HepG2 (cell line): ENCODE measurements at regions not wholly inside any gene's neighbourhood (a gene's known extent, or its start where the extent isn't known, plus 50 kb on each side); places are given as distances from the start of the nearest gene placed in this dataset.
"Not testable (repeated sequence)": the region's sequence is repeated elsewhere in the genome, so short reads cannot be mapped to it uniquely, and the experiment has no call there.

Source experiments
- ATAC-seq: fragments of 200-7000 bp; cut with Tn5 transposase; 3 replicates; pipeline ENCODE4 v1.9.1; 2020; ENCODE audit warnings: mild to moderate bottlenecking, moderate library complexity
- BruUV-seq: library from RNA; stranded (reverse); fragments of 400-500 nt; replicated peaks from 2 replicates; lab custom pipeline; 2021; lab: Mats Ljungman, UMichigan
- CTCF ChIA-PET: fragments of 300-600 bp; formaldehyde crosslinking; extraction: SDS; loops from one replicate; lab custom pipeline; 2021; ENCODE audit warnings: low total read pairs, inconsistent platforms, low intra/inter-chr PET ratio; lab: Yijun Ruan, JAX
- POLR2A ChIA-PET: fragments of 350-600 bp; sonication (Branson Sonifier 250); formaldehyde crosslinking; loops from one replicate; lab custom pipeline; 2020; ENCODE audit warnings: antibody characterized with exemption, inconsistent platforms; lab: Yijun Ruan, JAX
- DNase-seq: peaks from one replicate; pipeline ENCODE4 v3.0.0-alpha.2; 2015; ENCODE audit warnings: low spot score
- FAIRE-seq: peaks from 3 replicates; lab custom pipeline; 2011; peaks lifted over from hg19 to GRCh38; lab: Jason Lieb, UNC
- H2AFZ ChIP-seq: one replicate; pipeline ENCODE4 v1.6.1; 2011; ENCODE audit warnings: low read length, inconsistent platforms
- H3K27ac ChIP-seq: fragments of 300-600 bp; 3 replicates; pipeline ENCODE4 v1.8.0; 2011; ENCODE audit warnings: mixed run types, mild to moderate bottlenecking, mixed read lengths, low read length, inconsistent platforms; ENCODE audit not compliant: insufficient read depth; ENCODE audit errors: extremely low read length
- H3K27me3 ChIP-seq, 2 experiments: fragments of 200-600 bp in 1 of 2; 2 replicates in 1 of 2; 3 replicates in 1 of 2; pipeline versions ENCODE4 v1.6.0 to v1.8.0; 2011; ENCODE audit warnings: low read length in 2 of 2, mild to moderate bottlenecking in 2 of 2, moderate library complexity in 2 of 2, inconsistent platforms in 1 of 2; ENCODE audit not compliant: insufficient read depth in 2 of 2, control insufficient read depth in 1 of 2
- H3K36me3 ChIP-seq, 2 experiments: fragments of 200-600 bp in 1 of 2; replicated peaks in 1 of 2; 2 replicates in 1 of 2; 3 replicates in 1 of 2; pipeline versions ENCODE4 v1.5.1 to v1.8.0; 2011; ENCODE audit warnings: low read length in 2 of 2, inconsistent platforms in 1 of 2; ENCODE audit not compliant: insufficient read depth in 2 of 2, control insufficient read depth in 1 of 2
- H3K4me1 ChIP-seq: 2 replicates; pipeline ENCODE4 v1.5.1; 2012; ENCODE audit warnings: low read length, inconsistent platforms; ENCODE audit not compliant: insufficient read depth
- H3K4me2 ChIP-seq: 2 replicates; pipeline ENCODE4 v1.6.0; 2011; ENCODE audit warnings: low read depth, low read length, inconsistent platforms
- H3K4me3 ChIP-seq, 3 experiments: fragments of 200-600 bp in 1 of 3; sonication (generic), shearing (Covaris generic) in 1 of 3; replicated peaks in 1 of 3; 2 replicates each; pipeline ENCODE4 v1.5.1; 2011 to 2016; ENCODE audit warnings: low read length in 3 of 3, inconsistent platforms in 2 of 3, low read depth in 2 of 3, mild to moderate bottlenecking in 2 of 3, control low read depth in 1 of 3, mixed read lengths in 1 of 3; ENCODE audit not compliant: insufficient read depth in 1 of 3
- H3K79me2 ChIP-seq: one replicate; pipeline ENCODE4 v1.6.1; 2011; ENCODE audit warnings: low read length, inconsistent platforms; ENCODE audit not compliant: insufficient read depth
- H3K9ac ChIP-seq: 2 replicates; pipeline ENCODE4 v1.6.0; 2011; ENCODE audit warnings: mild to moderate bottlenecking, low read depth, low read length, inconsistent platforms; ENCODE audit not compliant: insufficient read depth
- H3K9me3 ChIP-seq: 2 replicates; pipeline ENCODE4 v1.5.1; 2012; ENCODE audit warnings: mild to moderate bottlenecking, low read length
- H4K20me1 ChIP-seq: 2 replicates; pipeline ENCODE4 v1.6.0; 2011; ENCODE audit warnings: inconsistent platforms, mild to moderate bottlenecking, low read length, moderate library complexity; ENCODE audit not compliant: insufficient read depth
- ADNP ChIP-seq: sonication (generic); formaldehyde crosslinking; IDR thresholded peaks from 2 replicates; pipeline ENCODE4 v1.4.0; 2020; ENCODE audit warnings: missing genetic modification reagents
- ATF2 ChIP-seq: sonication (generic); formaldehyde crosslinking; IDR thresholded peaks from 2 replicates; pipeline ENCODE4 v1.4.0; 2020; ENCODE audit warnings: missing genetic modification reagents
- BRCA1 ChIP-seq: sonication (generic); formaldehyde crosslinking; IDR thresholded peaks from 2 replicates; pipeline ENCODE4 v1.4.0; 2020; ENCODE audit warnings: missing genetic modification reagents
- CBX1 ChIP-seq: IDR thresholded peaks from one replicate; pipeline ENCODE4 v1.6.1; 2016; ENCODE audit warnings: antibody characterized with exemption, low read depth
- MIER2 ChIP-seq: IDR thresholded peaks from 2 replicates; pipeline ENCODE4 v1.6.1; 2016; ENCODE audit warnings: missing biosample characterization, missing genetic modification reagents
- PCBP2 ChIP-seq: fragments of 200-400 bp; formaldehyde crosslinking; optimal IDR thresholded peaks from 2 replicates; pipeline ENCODE3; 2018; ENCODE audit warnings: low read length, low read depth; ENCODE audit not compliant: poor library complexity, severe bottlenecking
- SALL1 ChIP-seq: sonication (generic); formaldehyde crosslinking; IDR thresholded peaks from 2 replicates; pipeline ENCODE4 v1.8.0; 2022; ENCODE audit warnings: mild to moderate bottlenecking, missing genetic modification reagents
- SETDB1 ChIP-seq: sonication (generic); formaldehyde crosslinking; IDR thresholded peaks from 2 replicates; pipeline ENCODE4 v1.5.1; 2020; ENCODE audit warnings: missing genetic modification reagents, mild to moderate bottlenecking, borderline replicate concordance
- ZMYM4 ChIP-seq: sonication (generic); formaldehyde crosslinking; IDR thresholded peaks from 2 replicates; pipeline ENCODE4 v1.8.1; 2023; ENCODE audit warnings: mild to moderate bottlenecking, missing genetic modification reagents
- ZNF574 ChIP-seq: sonication (generic); formaldehyde crosslinking; IDR thresholded peaks from 2 replicates; pipeline ENCODE4 v1.4.0; 2020; ENCODE audit warnings: missing genetic modification reagents
- WGBS: methylation state at CpG from one replicate; pipeline ENCODE4 v1.1.6; 2017; ENCODE audit warnings: low lambda C conversion rate; 5-methylcytosine and 5-hydroxymethylcytosine counted together
- in situ Hi-C: cut with HindIII; loops from 2 replicates; pipeline ENCODE4 v1.10.0; 2017; ENCODE audit warnings: low pct_unique_long_range_greater_than_20kb; ENCODE audit not compliant: extremely low pct_ligation_motif_present
- intact Hi-C: fragments of 100-400 bp; cut with micrococcal nuclease; formaldehyde crosslinking; loops from one replicate; pipeline ENCODE4 v1.10.0; 2022; ENCODE audit not compliant: unreplicated experiment

GRCh38 chr6:147651-148050, 144.6 kb upstream of the DUSP22 start:
- CTCF ChIA-PET: interaction anchor here (1.2 kb wide), 1 partner anchor 41 kb away, joined by 3 read pairs; no protein-coding TSS in a partner anchor
- POLR2A ChIA-PET, H3K79me2 ChIP-seq, H3K9ac ChIP-seq, H4K20me1 ChIP-seq, H3K27me3 ChIP-seq, H3K4me3 ChIP-seq, FAIRE-seq, H3K4me1 ChIP-seq, BruUV-seq, H3K27ac ChIP-seq, in situ Hi-C loops, H3K4me2 ChIP-seq, H2AFZ ChIP-seq, H3K36me3 ChIP-seq, DNase-seq, intact Hi-C loops: not testable (repeated sequence)
- peak; percentile 99 for TF ChIP-seq PCBP2
- ATAC-seq: peak; percentile 40
- 100% methylated on average over 5 of the region's 5 CpGs for WGBS
- peaks cover 13% of the 10 kb centered on the region for H3K9me3 ChIP-seq

- CTCF ChIA-PET: interaction anchor here (1.2 kb wide), 1 partner anchor 41 kb away, joined by 3 read pairs; no protein-coding TSS in a partner anchor
- H4K20me1 ChIP-seq, H3K4me3 ChIP-seq, H3K4me1 ChIP-seq, FAIRE-seq, H3K36me3 ChIP-seq, H3K27me3 ChIP-seq, in situ Hi-C loops, H3K79me2 ChIP-seq, intact Hi-C loops, H2AFZ ChIP-seq, H3K9ac ChIP-seq, H3K4me2 ChIP-seq, H3K27ac ChIP-seq, BruUV-seq, POLR2A ChIA-PET: not testable (repeated sequence)
- H3K9me3 ChIP-seq: peaks cover 13% of the 10 kb centered on the region
- WGBS: 92% methylated on average over 46 of the region's 61 CpGs
- DNase-seq (peak; percentile 75), ATAC-seq (peak; percentile 65)
- TF ChIP-seq ZMYM4 (CRISPR knock-in tag) (peak; percentile 63; the same call in 1 of the 2 replicates), CBX1 (peak; percentile 22), BRCA1 (CRISPR knock-in tag) (0 out of 2 replicates have a peak, but pooled peaks have one; percentile 53), ATF2 (peak; percentile 28; the same call in 1 of the 2 replicates), SALL1 (0 out of 2 replicates have a peak, but pooled peaks have one; percentile 11), MIER2 (CRISPR knock-in tag) (0 out of 2 replicates have a peak, but pooled peaks have one; percentile 43), SETDB1 (CRISPR knock-in tag) (peak; percentile 100), ZNF574 (CRISPR knock-in tag) (peak; percentile 29; the same call in 1 of the 2 replicates), ADNP (CRISPR knock-in tag) (0 out of 2 replicates have a peak, but pooled peaks have one; percentile 10)
Observed at GRCh38 chr6:148051-148984, 144.0 kb upstream of the DUSP22 start.
